Subcutaneous abdominal adipose tissue (tissue), 5 donors: ENCODE measurements at regions not wholly inside any gene's neighbourhood (a gene's known extent, or its start where the extent isn't known, plus 50 kb on each side); places are given as distances from the start of the nearest gene placed in this dataset.
"Not testable (repeated sequence)": the region's sequence is repeated elsewhere in the genome, so short reads cannot be mapped to it uniquely, and the experiment has no call there.

Experiments
- H3K27ac ChIP-seq: one replicate; pipeline ENCODE4 v1.7.0; 2013; ENCODE audit warnings: low read depth, mild to moderate bottlenecking, inconsistent platforms, low read length, moderate library complexity
- H3K27me3 ChIP-seq, 5 donors: one replicate each; pipeline ENCODE4 v1.7.0; 2013; ENCODE audit warnings: low read length in 5 of 5, inconsistent platforms in 1 of 5; ENCODE audit not compliant: control insufficient read depth in 5 of 5, insufficient read depth in 4 of 5
- H3K36me3 ChIP-seq, 5 donors: one replicate each; pipeline ENCODE4 v1.7.0; 2013; ENCODE audit warnings: low read length in 5 of 5; ENCODE audit not compliant: control insufficient read depth in 5 of 5, insufficient read depth in 5 of 5
- H3K4me1 ChIP-seq, 5 donors: one replicate each; pipeline ENCODE4 v1.7.0; 2013; ENCODE audit warnings: low read length in 5 of 5, mild to moderate bottlenecking in 3 of 5, moderate library complexity in 1 of 5; ENCODE audit not compliant: control insufficient read depth in 5 of 5, insufficient read depth in 5 of 5
- H3K4me3 ChIP-seq, 5 donors: one replicate each; pipeline ENCODE4 v1.7.0; 2013; ENCODE audit warnings: low read length in 5 of 5, low read depth in 1 of 5
- H3K9ac ChIP-seq, 5 donors: one replicate each; pipeline ENCODE4 v1.7.0; 2013; ENCODE audit warnings: low read length in 5 of 5, mild to moderate bottlenecking in 4 of 5, moderate library complexity in 3 of 5
- H3K9me3 ChIP-seq, 5 donors: one replicate each; pipeline ENCODE4 v1.7.0; 2013; ENCODE audit warnings: low read length in 5 of 5; ENCODE audit not compliant: control insufficient read depth in 5 of 5
- donor health status: healthy.
- donor health status: healthy.
- donor health status: healthy.
- donor health status: healthy.
- donor health status: healthy.

GRCh38 chr1:196160066-196160795 is 448.0 kb downstream of the KCNT2 start:
- no peak overlapping the region for H3K4me3 ChIP-seq
- no peak overlapping the region for H3K9ac ChIP-seq
- H3K27ac ChIP-seq: no peak overlapping the region
- H3K9me3 ChIP-seq: no peaks in the 10 kb centered on the region
- H3K27me3 ChIP-seq: no peaks in the 10 kb centered on the region
- no peaks in the 10 kb centered on the region for H3K36me3 ChIP-seq
- H3K4me1 ChIP-seq: peaks cover 0 to 3% (median 0%) of the 10 kb centered on the region in 5 donors

DNA sequence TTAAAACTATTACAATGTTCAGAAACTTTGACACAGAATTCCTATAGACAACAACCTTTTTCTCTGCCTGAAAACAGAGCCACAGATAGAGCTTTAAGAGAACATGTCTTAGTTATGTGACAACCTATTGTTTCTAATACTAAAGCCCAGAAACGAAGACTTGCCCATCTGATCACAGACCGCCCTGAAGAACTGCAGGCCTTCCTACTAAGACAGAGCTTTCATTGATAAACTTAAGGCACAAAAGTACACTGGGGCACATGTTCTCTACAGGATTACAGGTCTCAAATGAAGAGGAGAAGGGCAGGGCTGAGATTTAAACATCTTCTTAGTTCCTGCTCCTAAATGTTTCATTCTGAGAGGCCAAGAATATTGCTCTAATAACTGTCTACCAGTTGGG is 452.7 kb downstream of the KCNT2 start:
- Histone ChIP-seq H3K27ac (no peak overlapping the region), H3K36me3 (no peaks in the 10 kb centered on the region), H3K4me3 (no peak overlapping the region), H3K9ac (no peak overlapping the region), H3K27me3 (no peaks in the 10 kb centered on the region), H3K4me1 (peaks cover 0 to 3% (median 0%) of the 10 kb centered on the region in 5 donors), H3K9me3 (no peaks in the 10 kb centered on the region)

GRCh38 chr1:196152975-196153374 is 455.3 kb downstream of the KCNT2 start:
- Histone ChIP-seq H3K27me3 (no peaks in the 10 kb centered on the region), H3K36me3 (no peaks in the 10 kb centered on the region), H3K9ac (no peak overlapping the region), H3K27ac (no peak overlapping the region), H3K4me3 (no peak overlapping the region), H3K9me3 (no peaks in the 10 kb centered on the region), H3K4me1 (no peaks in the 10 kb centered on the region)

- Histone ChIP-seq H3K27ac (no peak overlapping the region), H3K9me3 (no peaks in the 10 kb centered on the region), H3K4me1 (no peaks in the 10 kb centered on the region), H3K9ac (no peak overlapping the region), H3K27me3 (no peaks in the 10 kb centered on the region), H3K4me3 (no peak overlapping the region), H3K36me3 (no peaks in the 10 kb centered on the region)
Observed at GRCh38 chr1:196152086-196152485, 456.2 kb downstream of the KCNT2 start.

GRCh38 chr1:196148367-196148970 is 459.8 kb downstream of the KCNT2 start:
- Histone ChIP-seq H3K4me3 (no peak overlapping the region), H3K9ac (no peak overlapping the region), H3K36me3 (no peaks in the 10 kb centered on the region), H3K4me1 (no peaks in the 10 kb centered on the region), H3K9me3 (no peaks in the 10 kb centered on the region), H3K27ac (no peak overlapping the region), H3K27me3 (no peaks in the 10 kb centered on the region)

GRCh38 chr1:196147530-196147929 is 460.7 kb downstream of the KCNT2 start:
- Histone ChIP-seq H3K27me3 (no peaks in the 10 kb centered on the region), H3K4me1 (no peaks in the 10 kb centered on the region), H3K9ac (no peak overlapping the region), H3K9me3 (no peaks in the 10 kb centered on the region), H3K36me3 (no peaks in the 10 kb centered on the region), H3K27ac (no peak overlapping the region), H3K4me3 (no peak overlapping the region)

DNA sequence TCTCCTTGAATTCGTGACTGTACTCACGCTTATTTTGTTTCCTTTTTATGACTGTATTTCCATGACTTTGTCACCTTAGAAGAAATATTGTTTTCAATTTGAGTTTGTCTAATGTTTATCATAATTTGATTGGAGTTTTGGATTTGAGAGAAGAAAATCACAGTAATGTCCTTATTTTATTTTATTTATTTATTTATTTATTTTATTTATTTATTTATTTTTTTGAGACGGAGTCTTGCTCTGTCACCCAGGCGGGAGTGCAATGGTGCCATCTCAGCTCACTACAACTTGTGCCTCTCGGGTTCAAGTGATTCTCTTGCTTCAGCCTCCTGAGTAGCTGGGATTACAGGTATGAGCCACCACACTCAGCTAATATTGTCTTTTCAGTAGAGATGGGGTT is 463.1 kb downstream of the KCNT2 start:
- not testable (repeated sequence) for H3K9ac ChIP-seq, H3K27ac ChIP-seq, H3K36me3 ChIP-seq, H3K4me1 ChIP-seq, H3K27me3 ChIP-seq, H3K9me3 ChIP-seq, H3K4me3 ChIP-seq

DNA sequence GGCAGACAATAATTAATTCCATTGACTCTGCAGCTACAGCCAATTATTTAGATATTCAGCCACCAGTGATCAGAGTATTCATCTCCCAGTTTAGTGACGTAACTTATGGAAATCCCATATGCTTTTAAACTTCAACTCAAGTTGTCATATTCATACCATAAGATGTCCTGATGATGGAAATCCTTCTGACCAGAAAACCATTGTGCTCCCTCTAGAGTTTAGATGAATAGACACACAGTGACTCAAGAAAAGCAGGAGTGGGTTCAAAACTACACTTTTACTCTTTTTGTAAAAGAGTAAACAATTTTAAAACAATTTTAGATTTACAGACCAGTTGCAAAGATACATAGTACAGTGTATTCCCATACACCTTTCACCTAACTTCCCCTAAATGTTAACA is 463.7 kb downstream of the KCNT2 start:
- no peak overlapping the region for H3K27ac ChIP-seq
- no peak overlapping the region for H3K4me3 ChIP-seq
- H3K9ac ChIP-seq: no peak overlapping the region
- H3K27me3 ChIP-seq: no peaks in the 10 kb centered on the region
- H3K9me3 ChIP-seq: no peaks in the 10 kb centered on the region
- H3K36me3 ChIP-seq: no peaks in the 10 kb centered on the region
- H3K4me1 ChIP-seq: no peaks in the 10 kb centered on the region

GRCh38 chr1:196143602-196144342 is 464.5 kb downstream of the KCNT2 start:
- Histone ChIP-seq H3K27ac (no peak overlapping the region), H3K27me3 (no peaks in the 10 kb centered on the region), H3K9me3 (no peaks in the 10 kb centered on the region), H3K36me3 (no peaks in the 10 kb centered on the region), H3K4me3 (no peak overlapping the region), H3K4me1 (no peaks in the 10 kb centered on the region), H3K9ac (no peak overlapping the region)

DNA sequence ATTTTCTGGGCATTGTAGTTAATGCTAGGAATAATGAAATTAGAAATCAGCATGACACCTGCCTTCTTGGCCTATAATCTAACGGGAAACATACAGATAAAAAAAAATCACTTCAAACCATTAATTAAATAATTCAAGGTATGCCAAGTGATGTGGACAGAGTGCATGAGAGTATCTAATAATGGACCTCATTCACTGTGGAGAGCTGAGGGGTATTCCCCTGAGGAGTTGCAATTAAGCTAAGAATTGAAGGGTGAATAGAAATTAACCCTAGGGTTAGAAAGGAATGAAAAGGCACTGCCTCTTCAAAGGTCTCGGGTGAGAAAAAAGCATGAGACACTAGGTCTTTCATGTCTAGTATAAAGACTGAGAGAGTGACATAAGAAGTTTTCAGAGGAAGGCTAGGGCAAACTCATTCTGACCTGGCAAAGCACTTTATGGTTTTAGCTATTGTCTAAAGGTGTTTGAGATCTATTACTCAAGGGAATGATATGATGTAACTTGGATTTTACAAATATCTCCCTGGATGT is 466.1 kb downstream of the KCNT2 start:
- Histone ChIP-seq H3K4me1 (no peaks in the 10 kb centered on the region), H3K9ac (no peak overlapping the region), H3K9me3 (no peaks in the 10 kb centered on the region), H3K27ac (no peak overlapping the region), H3K27me3 (no peaks in the 10 kb centered on the region), H3K4me3 (no peak overlapping the region), H3K36me3 (no peaks in the 10 kb centered on the region)
